Ectodermal cell (in vitro differentiated cells): ENCODE measurements at regions not wholly inside any gene's neighbourhood (a gene's known extent, or its start where the extent isn't known, plus 50 kb on each side); places are given as distances from the start of the nearest gene placed in this dataset.

Experiments
- H3K27ac ChIP-seq: 2 replicates; pipeline ENCODE4 v1.7.0; 2013; ENCODE audit warnings: mild to moderate bottlenecking, low read depth, low read length; ENCODE audit not compliant: insufficient read depth, poor library complexity, severe bottlenecking
- H3K27me3 ChIP-seq: 2 replicates; pipeline ENCODE4 v1.7.0; 2013; ENCODE audit warnings: mild to moderate bottlenecking, low read length; ENCODE audit not compliant: insufficient read depth, control insufficient read depth, poor library complexity, severe bottlenecking
- H3K36me3 ChIP-seq: one replicate; pipeline ENCODE4 v1.7.0; 2013; ENCODE audit warnings: low read length; ENCODE audit not compliant: control insufficient read depth, insufficient read depth
- H3K4me1 ChIP-seq: one replicate; pipeline ENCODE4 v1.7.0; 2013; ENCODE audit warnings: low read length; ENCODE audit not compliant: control insufficient read depth, insufficient read depth
- H3K4me3 ChIP-seq: 2 replicates; pipeline ENCODE4 v1.7.0; 2013; ENCODE audit warnings: low read depth, low read length, control low read depth; ENCODE audit not compliant: insufficient read depth
- H3K9me3 ChIP-seq: 2 replicates; pipeline ENCODE4 v1.7.0; 2013; ENCODE audit warnings: mild to moderate bottlenecking, low read length, moderate library complexity; ENCODE audit not compliant: control insufficient read depth
- WGBS, 2 experiments: methylation state at CpG; one replicate each; pipeline ENCODE4 v1.1.7; 2013; ENCODE audit warnings: missing lambda C conversion rate in 2 of 2; 5-methylcytosine and 5-hydroxymethylcytosine counted together

DNA sequence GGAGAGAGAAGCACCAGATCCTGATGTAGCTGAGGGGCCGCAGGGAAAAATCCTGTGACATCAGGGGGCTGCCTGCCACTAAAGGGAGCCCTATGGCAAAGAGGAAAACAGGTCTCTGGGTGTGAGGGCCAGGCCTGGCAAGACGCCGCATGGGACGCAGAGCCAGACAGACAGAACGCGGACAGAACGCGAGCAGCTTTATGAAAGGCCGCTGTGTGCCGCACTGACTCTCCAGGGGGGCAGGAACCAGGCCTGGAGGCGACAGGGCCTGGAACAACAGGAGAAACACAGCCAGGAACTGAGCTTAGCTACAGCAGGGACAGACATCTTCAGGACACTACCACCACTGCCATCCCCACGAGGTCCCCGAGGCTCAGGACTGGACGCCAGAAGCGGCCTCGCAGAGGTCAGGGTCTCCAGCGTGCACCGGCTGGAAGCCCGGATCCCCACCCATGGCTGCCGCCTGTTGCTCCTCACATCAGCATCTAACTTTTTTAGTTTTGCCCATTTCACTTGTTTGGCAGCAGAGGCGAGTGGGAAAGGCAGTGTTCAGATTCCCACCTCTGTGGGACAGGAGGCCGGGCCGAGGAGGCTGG lies 131.6 kb downstream of the VAPA start:
- Histone ChIP-seq H3K36me3 (no peaks in the 10 kb centered on the region), H3K27ac (no peak overlapping the region), H3K4me1 (peaks cover 6% of the 10 kb centered on the region), H3K9me3 (no peaks in the 10 kb centered on the region), H3K4me3 (no peak overlapping the region), H3K27me3 (no peaks in the 10 kb centered on the region)
- WGBS, 2 experiments, result 94% methylated on average over 23 of the region's 23 CpGs

DNA sequence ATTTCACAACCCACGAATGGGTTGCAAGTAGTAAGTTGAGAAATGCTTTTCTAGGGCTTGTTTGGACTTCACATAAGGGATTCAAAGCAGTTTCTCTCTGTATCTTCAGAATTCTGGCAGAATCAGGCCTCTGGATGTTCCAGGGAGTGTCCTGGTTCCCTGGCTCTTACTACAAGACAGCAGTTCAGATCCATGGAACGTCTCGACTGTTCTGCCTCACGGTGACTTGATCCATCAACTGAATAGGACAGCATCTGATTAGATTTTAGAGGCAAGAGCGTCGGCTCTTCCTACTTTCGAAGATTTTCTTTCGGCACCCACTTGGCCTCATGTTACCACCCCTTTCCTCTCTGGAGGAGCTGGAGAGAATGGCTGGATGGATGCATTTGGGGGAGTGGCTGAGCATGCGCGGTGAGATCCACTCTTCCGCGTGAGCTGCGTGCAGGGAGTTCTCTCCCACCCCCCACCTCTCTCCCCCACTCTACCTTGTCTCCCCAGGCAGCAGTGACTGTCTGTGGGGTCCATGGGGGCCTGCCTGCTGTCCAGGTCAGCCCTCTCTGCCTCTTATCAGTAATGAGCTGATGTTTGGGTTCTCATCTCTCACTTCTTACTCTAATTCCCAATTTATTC lies 132.5 kb downstream of the VAPA start:
- Histone ChIP-seq H3K36me3 (no peaks in the 10 kb centered on the region), H3K27ac (no peak overlapping the region), H3K27me3 (no peaks in the 10 kb centered on the region), H3K4me1 (no peaks in the 10 kb centered on the region), H3K4me3 (no peak overlapping the region), H3K9me3 (no peaks in the 10 kb centered on the region)
- 94 to 96% methylated on average over 11 to 13 of the region's 13 CpGs for WGBS, 2 experiments

DNA sequence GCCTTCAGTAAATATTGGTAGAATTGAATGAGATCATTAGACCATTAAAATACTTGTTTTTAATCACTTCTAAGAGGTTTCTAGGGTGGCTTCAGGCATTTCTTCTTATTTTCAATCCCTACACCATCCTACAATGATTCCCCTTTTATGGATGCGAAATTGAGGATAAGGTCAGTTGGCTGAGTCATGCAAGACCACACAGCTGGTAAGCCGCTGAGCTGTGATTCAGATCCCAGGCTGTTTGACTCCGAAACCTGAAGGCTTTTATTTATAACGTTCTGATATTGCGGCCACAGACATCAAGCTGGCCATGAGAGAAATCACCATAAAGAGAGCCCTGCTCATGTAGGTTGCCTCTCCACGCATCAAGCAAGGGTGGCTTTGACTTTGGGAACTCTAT lies 133.4 kb downstream of the VAPA start:
- Histone ChIP-seq H3K27me3 (no peaks in the 10 kb centered on the region), H3K4me1 (no peaks in the 10 kb centered on the region), H3K4me3 (no peak overlapping the region), H3K36me3 (no peaks in the 10 kb centered on the region), H3K27ac (no peak overlapping the region), H3K9me3 (no peaks in the 10 kb centered on the region)
- 91 to 93% methylated on average over 6 of the region's 6 CpGs for WGBS, 2 experiments

DNA sequence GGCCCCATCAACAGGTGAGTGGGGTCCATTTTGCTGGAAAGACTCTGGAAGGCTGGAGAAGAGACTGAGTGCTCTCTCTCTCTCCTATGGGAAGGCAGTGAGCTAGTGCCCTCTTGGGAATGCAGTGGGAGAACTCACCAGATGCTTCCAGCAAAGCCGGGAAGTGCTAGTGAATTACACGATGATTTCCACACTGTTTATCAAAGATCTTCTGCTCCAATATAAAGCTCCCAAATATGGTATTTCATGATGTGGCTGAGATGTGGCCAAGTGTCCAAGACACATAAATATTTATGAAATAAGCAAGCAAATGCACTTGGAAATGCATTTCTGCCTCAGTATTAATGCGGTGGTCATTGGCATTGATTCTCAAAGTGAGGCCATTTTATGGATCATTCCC lies 135.9 kb downstream of the VAPA start:
- H3K4me1 ChIP-seq, result no peaks in the 10 kb centered on the region
- WGBS, 2 experiments, result 88 to 99% methylated on average over 2 to 3 of the region's 3 CpGs
- H3K9me3 ChIP-seq, result no peaks in the 10 kb centered on the region

DNA sequence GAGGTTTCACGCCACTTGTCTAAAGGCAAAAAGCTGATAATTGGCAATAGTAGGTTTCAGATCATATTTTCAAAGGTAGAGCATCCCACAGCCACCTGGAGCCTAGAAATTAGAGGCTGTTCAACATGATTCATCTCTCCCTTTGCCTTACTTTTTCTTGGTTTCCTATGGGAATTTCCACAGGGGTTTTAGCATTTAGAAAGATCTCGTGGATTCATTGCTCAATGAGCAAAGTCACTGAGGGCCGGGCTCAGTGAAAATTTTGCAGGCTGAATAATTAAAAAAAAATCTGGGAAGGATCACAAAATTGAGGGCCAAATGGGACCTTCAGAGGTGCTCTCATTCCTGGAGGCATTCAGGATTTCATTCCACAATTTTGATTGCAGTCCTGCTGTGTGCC lies 137.1 kb downstream of the VAPA start:
- Histone ChIP-seq H3K4me3 (no peak overlapping the region), H3K36me3 (no peaks in the 10 kb centered on the region), H3K27ac (no peak overlapping the region), H3K27me3 (no peaks in the 10 kb centered on the region), H3K9me3 (no peaks in the 10 kb centered on the region), H3K4me1 (no peaks in the 10 kb centered on the region)
- WGBS, 2 experiments, result 92 to 94% methylated on average over 3 of the region's 3 CpGs

More for the DNA sequence above, 135.9 kb downstream of the VAPA start:
- Histone ChIP-seq H3K27me3 (no peaks in the 10 kb centered on the region), H3K4me3 (no peak overlapping the region), H3K36me3 (no peaks in the 10 kb centered on the region), H3K27ac (no peak overlapping the region)

DNA sequence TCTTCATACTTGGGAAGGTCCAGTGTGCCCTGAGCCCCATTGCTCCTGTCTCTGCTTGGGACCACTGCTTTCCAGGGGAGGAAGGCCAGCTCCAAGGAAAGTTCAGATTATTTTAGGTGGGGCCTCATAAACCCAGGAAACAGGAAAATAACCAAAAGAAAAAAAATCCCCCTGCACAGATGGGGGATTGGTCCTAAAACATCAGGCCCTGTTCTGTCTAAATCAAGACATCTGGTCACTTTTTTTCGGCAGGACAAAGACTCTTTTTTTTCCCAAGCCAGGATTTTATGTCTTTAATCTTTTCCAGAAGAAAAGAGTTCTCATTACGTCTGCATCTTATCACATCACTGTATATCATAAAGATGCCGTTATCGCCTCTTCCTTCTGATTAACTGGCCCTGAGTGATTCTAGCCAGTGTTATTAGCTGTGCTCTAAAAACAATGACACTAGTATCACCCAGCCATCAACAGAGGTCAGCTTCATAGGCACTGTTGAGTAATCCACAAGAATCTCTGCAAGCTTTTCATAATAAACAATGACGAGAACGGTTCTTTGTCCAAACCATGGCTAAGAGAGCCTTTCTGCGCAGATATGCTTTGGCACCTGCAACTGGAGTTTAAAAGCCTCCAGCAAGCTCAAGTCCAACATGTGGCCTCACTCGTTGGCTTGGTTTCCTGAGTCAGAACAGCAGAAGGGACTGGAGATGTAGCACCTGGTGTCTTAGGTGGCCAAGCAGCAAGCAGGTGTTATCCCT lies 138.2 kb downstream of the VAPA start:
- Histone ChIP-seq H3K27me3 (no peaks in the 10 kb centered on the region), H3K9me3 (no peaks in the 10 kb centered on the region), H3K4me3 (no peak overlapping the region), H3K27ac (no peak overlapping the region), H3K36me3 (no peaks in the 10 kb centered on the region), H3K4me1 (no peaks in the 10 kb centered on the region)
- 81 to 83% methylated on average over 8 of the region's 8 CpGs for WGBS, 2 experiments

DNA sequence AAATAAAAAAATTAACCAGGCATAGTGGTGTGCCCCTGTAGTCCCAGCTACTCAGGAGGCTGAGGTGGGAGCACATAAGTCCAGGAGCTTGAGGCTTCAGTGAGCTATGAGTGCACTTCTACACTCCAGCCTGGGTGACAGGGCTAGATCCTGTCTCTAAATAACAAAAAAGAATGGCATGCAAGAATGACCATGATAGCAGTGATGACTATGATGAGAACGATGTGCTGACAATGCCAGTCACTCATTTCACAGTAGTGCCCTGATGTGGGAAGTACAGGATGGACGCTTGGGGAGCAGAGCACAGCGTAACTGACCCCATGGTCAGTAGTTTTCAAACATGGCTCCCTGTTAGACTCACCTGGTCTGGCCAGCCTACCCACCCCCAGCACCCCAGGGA lies 139.1 kb downstream of the VAPA start:
- Histone ChIP-seq H3K27ac (no peak overlapping the region), H3K27me3 (peaks cover 3% of the 10 kb centered on the region), H3K9me3 (no peaks in the 10 kb centered on the region), H3K4me3 (no peak overlapping the region), H3K36me3 (no peaks in the 10 kb centered on the region), H3K4me1 (no peaks in the 10 kb centered on the region)
- 94% methylated on average over 3 of the region's 3 CpGs for WGBS, 2 experiments

DNA sequence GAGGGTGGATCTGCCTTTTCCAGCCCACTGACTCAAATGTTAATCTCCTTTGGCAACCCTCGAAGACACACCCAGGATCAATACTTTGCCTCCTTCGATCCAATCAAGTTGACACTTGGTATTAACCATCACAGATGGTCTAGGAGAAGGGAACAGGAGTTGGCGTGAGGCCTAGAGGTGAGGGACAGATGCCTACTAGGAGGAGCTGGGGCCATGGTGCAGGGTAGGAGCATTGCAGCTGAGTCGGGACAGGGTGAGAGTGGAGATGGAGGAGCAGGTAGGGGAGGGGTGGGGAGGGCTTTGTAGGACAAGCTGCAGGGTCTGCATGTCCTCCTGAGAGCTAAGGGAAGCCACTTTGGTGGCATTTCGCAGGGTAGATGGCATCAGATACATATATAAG lies 140.0 kb downstream of the VAPA start:
- no peaks in the 10 kb centered on the region for H3K36me3 ChIP-seq
- H3K4me3 ChIP-seq, result no peak overlapping the region
- peaks cover 3% of the 10 kb centered on the region for H3K27me3 ChIP-seq
- 92 to 94% methylated on average over 4 to 5 of the region's 5 CpGs for WGBS, 2 experiments
- no peaks in the 10 kb centered on the region for H3K9me3 ChIP-seq
- no peaks in the 10 kb centered on the region for H3K4me1 ChIP-seq
- H3K27ac ChIP-seq, result no peak overlapping the region

DNA sequence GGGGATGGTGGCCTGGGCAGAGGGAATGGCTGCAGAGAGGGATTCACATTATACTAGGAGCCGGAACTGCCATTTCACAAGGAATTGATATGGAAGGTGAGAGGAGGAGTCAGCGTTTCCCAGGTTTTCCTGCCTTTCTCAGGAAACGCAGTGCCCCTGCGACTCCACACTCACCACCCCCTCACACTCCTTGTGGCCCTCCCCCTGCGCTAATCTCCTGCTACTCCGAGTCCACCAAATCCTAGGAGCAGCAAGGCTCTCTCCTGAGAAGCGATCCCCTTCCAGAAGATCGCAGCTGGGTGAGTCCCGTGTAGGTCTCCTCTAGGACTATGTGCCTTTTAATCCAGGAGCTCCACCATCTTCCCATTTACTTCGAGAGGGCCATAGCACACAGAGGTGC lies 140.6 kb downstream of the VAPA start:
- Histone ChIP-seq H3K27me3 (peaks cover 3% of the 10 kb centered on the region), H3K4me3 (no peak overlapping the region), H3K36me3 (no peaks in the 10 kb centered on the region), H3K4me1 (no peaks in the 10 kb centered on the region), H3K9me3 (no peaks in the 10 kb centered on the region), H3K27ac (no peak overlapping the region)
- WGBS, 2 experiments, result 74 to 77% methylated on average over 10 of the region's 10 CpGs

DNA sequence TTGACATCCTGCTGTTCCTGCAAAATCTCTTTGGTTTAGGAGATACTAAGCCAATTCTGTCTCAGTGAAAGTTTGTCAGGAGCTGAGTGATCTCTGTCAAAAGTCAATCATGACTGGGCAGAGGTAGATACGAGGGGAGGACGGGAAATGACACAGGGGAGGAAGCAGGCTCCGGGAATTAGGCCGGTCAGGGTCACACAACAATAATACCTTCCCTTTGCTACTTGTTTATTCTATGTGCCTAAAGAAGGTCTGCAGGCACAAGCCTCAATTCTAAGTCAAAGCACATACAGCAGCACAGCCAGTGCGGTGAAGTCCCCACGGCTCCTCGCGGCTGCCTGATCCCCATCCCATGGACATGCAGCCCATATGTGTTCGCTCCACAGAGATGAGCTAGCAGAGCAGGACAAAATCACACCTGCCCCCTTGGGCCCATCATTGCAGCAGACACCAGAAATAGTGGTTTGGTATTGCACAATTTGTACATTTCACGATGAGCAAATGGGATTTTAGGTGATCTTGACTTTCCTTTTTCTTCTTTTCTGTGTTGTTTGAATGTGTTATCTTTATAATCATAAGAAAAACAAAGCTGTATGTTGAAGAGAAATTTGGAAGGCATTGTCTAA lies 141.4 kb downstream of the VAPA start:
- peaks cover 4% of the 10 kb centered on the region for H3K4me1 ChIP-seq
- H3K4me3 ChIP-seq, result no peak overlapping the region
- H3K27me3 ChIP-seq, result peaks cover 3% of the 10 kb centered on the region
- no peaks in the 10 kb centered on the region for H3K36me3 ChIP-seq
- WGBS, 2 experiments, result 92 to 93% methylated on average over 10 of the region's 10 CpGs
- no peaks in the 10 kb centered on the region for H3K9me3 ChIP-seq
- no peak overlapping the region for H3K27ac ChIP-seq
